ENCODE measurements at regions not wholly inside any gene's neighbourhood (a gene's known extent, or its start where the extent isn't known, plus 50 kb on each side); places are given as distances from the start of the nearest gene placed in this dataset.

DNA sequence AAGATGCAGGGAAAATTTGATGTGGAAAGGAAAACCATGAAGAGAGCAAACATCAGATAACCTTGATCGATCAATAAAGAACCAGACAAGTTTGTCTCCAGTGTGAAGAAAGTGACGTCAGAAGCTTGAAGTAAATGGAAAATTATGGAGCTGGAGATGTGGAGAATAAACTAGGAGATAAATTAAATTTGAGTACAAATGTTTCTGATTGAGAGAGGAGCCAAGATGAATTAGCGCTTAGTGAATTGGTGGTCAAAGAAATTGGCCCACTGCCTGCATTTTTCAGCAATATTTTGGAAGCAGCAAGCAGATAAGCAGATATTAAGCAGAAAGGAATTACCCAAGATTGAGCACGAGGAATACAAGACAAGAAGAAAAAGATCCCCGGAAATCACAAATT lies 567.3 kb upstream of the ZNF385D start:
- TF ChIP-seq, protein P1, sequence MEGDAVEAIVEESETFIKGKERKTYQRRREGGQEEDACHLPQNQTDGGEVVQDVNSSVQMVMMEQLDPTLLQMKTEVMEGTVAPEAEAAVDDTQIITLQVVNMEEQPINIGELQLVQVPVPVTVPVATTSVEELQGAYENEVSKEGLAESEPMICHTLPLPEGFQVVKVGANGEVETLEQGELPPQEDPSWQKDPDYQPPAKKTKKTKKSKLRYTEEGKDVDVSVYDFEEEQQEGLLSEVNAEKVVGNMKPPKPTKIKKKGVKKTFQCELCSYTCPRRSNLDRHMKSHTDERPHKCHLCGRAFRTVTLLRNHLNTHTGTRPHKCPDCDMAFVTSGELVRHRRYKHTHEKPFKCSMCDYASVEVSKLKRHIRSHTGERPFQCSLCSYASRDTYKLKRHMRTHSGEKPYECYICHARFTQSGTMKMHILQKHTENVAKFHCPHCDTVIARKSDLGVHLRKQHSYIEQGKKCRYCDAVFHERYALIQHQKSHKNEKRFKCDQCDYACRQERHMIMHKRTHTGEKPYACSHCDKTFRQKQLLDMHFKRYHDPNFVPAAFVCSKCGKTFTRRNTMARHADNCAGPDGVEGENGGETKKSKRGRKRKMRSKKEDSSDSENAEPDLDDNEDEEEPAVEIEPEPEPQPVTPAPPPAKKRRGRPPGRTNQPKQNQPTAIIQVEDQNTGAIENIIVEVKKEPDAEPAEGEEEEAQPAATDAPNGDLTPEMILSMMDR (IDR thresholded peaks at IDR 0.05; ENCODE audit: control insufficient read depth, extremely low read depth, insufficient read depth): no peak
- no peak for DNase-seq (ENCODE audit: low read depth)
- no peak overlapping the region for H3K4me3 ChIP-seq (ENCODE audit: low read depth, low read length)

DNA sequence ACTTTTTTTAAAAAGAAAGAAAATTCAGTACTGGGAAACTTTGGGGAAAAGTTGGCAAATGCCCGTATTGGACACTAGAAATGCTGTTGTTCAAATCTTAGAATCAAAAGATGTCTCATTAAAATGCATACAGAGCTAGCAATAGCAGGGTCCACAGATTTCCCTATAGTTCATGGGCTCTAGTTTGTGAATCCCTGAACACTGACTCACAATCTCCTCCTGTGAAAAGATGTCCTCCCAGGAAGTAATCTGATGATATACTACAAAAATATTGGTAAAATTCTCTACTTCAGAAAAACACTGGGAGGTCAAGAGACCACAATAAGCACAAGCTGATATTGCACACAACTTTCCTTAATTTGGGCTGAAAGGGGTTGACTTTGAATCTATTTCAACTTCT lies 568.4 kb upstream of the ZNF385D start:
- TF ChIP-seq, protein P1 (IDR thresholded peaks at IDR 0.05; ENCODE audit: control insufficient read depth, extremely low read depth, insufficient read depth): no peak
- no peak for DNase-seq (ENCODE audit: low read depth)
- no peak overlapping the region for H3K4me3 ChIP-seq (ENCODE audit: low read depth, low read length)

DNA sequence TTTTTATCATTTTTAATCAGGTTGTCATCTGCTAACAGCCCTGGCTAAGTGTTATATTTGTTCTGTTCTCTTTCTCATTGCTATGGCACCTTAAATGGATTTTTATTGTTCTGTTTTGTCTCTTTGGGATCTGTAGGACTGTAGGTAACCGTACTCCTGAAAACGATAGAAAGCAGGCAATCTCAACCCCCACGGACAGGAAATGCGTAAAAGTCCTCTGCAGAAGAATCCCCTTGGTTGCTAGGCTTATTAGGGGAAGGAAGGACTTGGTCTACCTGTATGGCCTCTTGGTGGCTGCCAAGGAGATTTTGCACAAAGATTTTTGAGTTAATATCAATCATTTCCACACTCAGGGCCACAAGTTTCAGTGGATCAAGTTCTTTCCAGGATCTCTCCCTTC lies 571.9 kb upstream of the ZNF385D start:
- TF ChIP-seq, protein P1 (IDR thresholded peaks at IDR 0.05; ENCODE audit: control insufficient read depth, extremely low read depth, insufficient read depth): no peak
- DNase-seq (ENCODE audit: low read depth): no peak
- no peak overlapping the region for H3K4me3 ChIP-seq (ENCODE audit: low read depth, low read length)

DNA sequence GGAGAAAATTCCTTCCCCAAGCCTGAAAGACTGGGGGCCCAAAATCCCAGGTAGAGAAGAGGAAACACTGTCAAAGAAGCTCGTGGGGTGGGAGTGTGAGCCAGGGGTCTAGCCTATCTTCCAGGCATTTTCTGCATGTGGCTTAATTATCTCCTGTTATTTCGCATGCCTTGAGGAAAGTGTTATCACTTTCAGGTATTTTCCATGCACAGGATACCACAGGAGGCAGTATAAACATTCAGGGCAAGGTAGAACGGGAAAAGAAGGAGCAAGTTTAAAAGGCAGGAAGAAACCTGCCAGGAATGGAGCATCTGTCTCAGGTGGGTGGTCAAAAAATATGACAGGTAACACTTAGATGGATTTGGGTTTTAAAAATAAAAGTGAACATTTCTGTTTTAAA lies 575.3 kb upstream of the ZNF385D start:
- no peak overlapping the region for H3K4me3 ChIP-seq (ENCODE audit: low read depth, low read length)
- TF ChIP-seq, protein P1 (IDR thresholded peaks at IDR 0.05; ENCODE audit: control insufficient read depth, extremely low read depth, insufficient read depth): no peak
- DNase-seq (ENCODE audit: low read depth): no peak

DNA sequence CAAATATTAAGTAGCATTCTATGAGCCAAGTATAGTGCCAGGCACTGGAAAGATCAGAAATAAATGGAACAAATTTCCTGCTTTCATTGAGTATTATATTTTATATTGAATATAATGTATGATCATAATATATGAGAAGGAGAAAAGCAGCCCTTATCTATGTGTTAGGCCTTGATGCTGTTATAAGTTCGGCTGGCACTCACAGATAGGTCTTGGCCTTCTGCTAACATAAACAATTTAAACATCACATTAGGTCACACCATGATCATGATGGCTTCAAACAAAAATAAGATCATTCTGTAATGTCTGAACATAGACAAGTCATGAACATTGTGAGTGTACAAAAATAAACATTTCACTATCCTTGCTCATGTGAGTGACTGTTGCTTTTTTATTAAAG lies 584.0 kb upstream of the ZNF385D start:
- H3K4me3 ChIP-seq (ENCODE audit: low read depth, low read length): no peak overlapping the region
- TF ChIP-seq, protein P1 (IDR thresholded peaks at IDR 0.05; ENCODE audit: control insufficient read depth, extremely low read depth, insufficient read depth): no peak
- DNase-seq (ENCODE audit: low read depth): no peak

DNA sequence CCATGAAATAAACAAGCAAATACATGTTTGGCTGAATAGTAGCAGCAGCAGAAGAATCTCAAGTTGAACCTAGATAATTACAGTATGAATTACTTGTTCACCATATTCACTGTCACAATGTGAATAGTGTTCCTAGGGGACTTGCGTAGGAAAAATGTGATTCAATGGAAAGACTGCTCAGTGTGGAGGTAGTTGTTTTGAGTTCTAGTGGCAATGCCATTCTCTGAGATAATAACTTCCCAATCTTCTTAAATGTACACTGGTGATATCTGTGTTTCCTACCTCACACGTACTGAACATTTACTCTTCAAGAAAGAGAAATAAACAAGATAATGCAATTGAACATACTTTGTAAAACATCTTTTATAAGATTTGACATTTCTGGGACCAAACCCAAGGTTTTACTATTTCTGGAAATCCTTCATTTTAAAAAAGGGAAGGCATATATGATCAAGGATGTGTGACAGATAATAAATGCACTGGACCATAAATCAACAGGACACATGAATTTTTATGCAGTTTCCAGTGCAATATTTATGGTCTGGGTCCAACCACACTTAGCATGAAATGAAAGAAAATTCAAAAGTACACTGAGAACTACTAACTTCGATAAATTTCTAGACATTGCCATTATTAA lies 598.3 kb upstream of the ZNF385D start:
- TF ChIP-seq, protein P1 (IDR thresholded peaks at IDR 0.05; ENCODE audit: control insufficient read depth, extremely low read depth, insufficient read depth): no peak
- no peak overlapping the region for H3K4me3 ChIP-seq (ENCODE audit: low read depth, low read length)
- no peak for DNase-seq (ENCODE audit: low read depth)

DNA sequence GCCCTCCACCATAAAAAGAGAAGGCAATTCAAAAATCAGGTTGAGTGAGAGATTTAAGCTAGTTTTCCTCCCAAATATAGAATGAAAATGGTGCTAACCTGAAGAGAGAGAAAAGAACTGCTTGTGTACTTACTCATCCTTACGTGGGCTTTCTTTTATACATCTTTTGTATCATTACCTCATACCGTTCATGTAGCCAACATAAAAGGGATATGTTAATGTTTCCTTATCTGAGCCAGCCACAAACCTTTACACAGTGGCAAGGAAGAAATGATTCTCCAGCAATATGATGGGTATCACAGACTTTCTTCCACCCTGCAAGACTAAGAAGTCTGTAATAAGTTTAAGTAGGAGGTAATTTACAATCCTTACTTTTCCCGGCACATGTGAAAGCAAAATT lies 600.8 kb upstream of the ZNF385D start:
- DNase-seq (ENCODE audit: low read depth): no peak
- no peak overlapping the region for H3K4me3 ChIP-seq (ENCODE audit: low read depth, low read length)
- TF ChIP-seq, protein P1 (IDR thresholded peaks at IDR 0.05; ENCODE audit: control insufficient read depth, extremely low read depth, insufficient read depth): no peak

Measured in LNCaP clone FGC (cell line).